Fibroblast of the aortic adventitia (primary cell): ENCODE measurements at regions not wholly inside any gene's neighbourhood (a gene's known extent, or its start where the extent isn't known, plus 50 kb on each side); places are given as distances from the start of the nearest gene placed in this dataset.
A peak's percentile ranks its signal among the peaks of the same experiment; 100 is the strongest.

Source experiments
- DNase-seq: peaks from one replicate; pipeline ENCODE4 v3.0.0-alpha.2; 2010; ENCODE audit warnings: low read depth
- H3K4me3 ChIP-seq: 2 replicates; pipeline ENCODE4 v1.5.1; 2011; ENCODE audit warnings: low read depth, mild to moderate bottlenecking, control low read depth, low read length, moderate library complexity
- TF ChIP-seq, protein P1 (sequence below): IDR thresholded peaks from 2 replicates; pipeline ENCODE4 v1.5.1; 2011; ENCODE audit warnings: mild to moderate bottlenecking, low read length, control low read depth, inconsistent platforms; ENCODE audit not compliant: insufficient read depth

DNA sequence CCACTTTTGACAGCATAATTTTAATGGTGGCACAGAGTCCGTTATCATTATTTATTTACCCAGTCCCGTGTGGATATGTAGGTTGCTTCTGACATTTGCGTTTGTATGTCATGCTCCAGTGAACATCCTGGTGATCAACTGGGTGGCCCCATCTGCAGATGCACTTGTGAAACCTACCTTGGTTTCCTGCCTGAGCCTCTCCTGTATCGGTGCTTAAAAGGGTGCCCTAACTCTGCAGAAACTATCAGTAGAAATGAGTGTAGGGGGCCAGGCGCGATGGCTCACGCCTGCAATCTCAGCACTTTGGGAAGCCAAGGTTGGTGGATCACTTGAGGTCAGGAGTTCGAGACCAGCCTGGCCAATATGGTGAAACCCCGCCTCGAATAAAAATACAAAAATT is 92.1 kb upstream of the IER5L start:
- H3K4me3 ChIP-seq, result no peak overlapping the region
- no peak for DNase-seq
- TF ChIP-seq, protein P1, sequence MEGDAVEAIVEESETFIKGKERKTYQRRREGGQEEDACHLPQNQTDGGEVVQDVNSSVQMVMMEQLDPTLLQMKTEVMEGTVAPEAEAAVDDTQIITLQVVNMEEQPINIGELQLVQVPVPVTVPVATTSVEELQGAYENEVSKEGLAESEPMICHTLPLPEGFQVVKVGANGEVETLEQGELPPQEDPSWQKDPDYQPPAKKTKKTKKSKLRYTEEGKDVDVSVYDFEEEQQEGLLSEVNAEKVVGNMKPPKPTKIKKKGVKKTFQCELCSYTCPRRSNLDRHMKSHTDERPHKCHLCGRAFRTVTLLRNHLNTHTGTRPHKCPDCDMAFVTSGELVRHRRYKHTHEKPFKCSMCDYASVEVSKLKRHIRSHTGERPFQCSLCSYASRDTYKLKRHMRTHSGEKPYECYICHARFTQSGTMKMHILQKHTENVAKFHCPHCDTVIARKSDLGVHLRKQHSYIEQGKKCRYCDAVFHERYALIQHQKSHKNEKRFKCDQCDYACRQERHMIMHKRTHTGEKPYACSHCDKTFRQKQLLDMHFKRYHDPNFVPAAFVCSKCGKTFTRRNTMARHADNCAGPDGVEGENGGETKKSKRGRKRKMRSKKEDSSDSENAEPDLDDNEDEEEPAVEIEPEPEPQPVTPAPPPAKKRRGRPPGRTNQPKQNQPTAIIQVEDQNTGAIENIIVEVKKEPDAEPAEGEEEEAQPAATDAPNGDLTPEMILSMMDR, result no peak

DNA sequence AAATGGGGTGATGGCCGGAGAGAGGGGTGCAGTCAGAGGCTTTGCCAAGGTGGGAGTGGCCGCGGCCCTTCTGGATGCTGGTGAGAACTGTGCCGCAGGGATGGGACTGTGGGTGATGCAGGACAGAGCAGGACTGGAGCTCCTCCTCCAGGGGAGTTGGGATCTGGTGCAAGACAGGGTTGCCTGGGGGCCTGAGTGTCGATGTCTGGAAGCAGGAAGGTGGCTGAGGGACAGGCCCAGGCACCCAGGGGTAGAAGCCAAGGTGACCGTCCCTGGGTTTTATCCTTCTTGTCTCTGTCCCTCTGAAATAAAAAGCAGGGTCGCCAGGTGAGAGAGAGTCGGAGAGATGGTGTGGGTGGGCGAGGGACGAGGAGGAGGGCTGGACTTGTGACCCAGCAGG is 89.1 kb upstream of the IER5L start:
- no peak overlapping the region for H3K4me3 ChIP-seq
- TF ChIP-seq, protein P1, result no peak
- DNase-seq, result no peak

GRCh38 chr9:129266536-129266935 is 88.5 kb upstream of the IER5L start:
- DNase-seq, result no peak
- TF ChIP-seq, protein P1, result no peak
- H3K4me3 ChIP-seq, result no peak overlapping the region

- DNase-seq, result no peak
- TF ChIP-seq, protein P1, result no peak
- H3K4me3 ChIP-seq, result no peak overlapping the region
Measured at GRCh38 chr9:129264388-129264787, 86.3 kb upstream of the IER5L start.

- TF ChIP-seq, protein P1, result no peak
- DNase-seq, result peak; percentile 40
- no peak overlapping the region for H3K4me3 ChIP-seq
Measured at GRCh38 chr9:129263836-129264235, 85.8 kb upstream of the IER5L start.

DNA sequence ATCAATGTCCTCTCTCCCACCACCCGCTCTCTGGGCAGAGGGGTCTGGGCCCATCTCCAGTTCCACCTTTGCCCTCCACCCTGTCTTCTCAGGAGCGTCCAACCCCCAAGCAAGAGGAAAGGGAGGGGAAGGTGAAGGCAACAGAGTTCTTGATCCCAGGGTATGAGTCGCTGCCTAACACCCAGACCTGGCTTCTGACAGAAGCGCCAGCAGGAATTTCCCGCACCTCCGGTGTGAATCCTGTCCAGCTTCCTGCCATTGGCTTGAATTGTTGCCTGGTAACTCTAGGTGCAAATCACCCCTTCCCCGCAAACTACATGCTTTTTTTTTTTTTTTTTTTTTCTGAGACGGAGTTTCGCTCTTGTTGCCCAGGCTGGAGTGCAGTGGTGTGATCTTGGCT is 84.2 kb upstream of the IER5L start:
- DNase-seq, result no peak
- TF ChIP-seq, protein P1, result no peak
- no peak overlapping the region for H3K4me3 ChIP-seq

GRCh38 chr9:129259375-129259774 is 81.3 kb upstream of the IER5L start:
- no peak for DNase-seq
- TF ChIP-seq, protein P1, result no peak
- no peak overlapping the region for H3K4me3 ChIP-seq
